Astrocyte (in vitro differentiated cells and primary cell): ENCODE measurements at regions not wholly inside any gene's neighbourhood (a gene's known extent, or its start where the extent isn't known, plus 50 kb on each side); places are given as distances from the start of the nearest gene placed in this dataset.

Experiments
- EZH2 ChIP-seq: IDR thresholded peaks from 2 replicates; pipeline ENCODE4 v1.6.1; 2012; ENCODE audit warnings: mild to moderate bottlenecking, low read length, inconsistent platforms; ENCODE audit not compliant: insufficient read depth
- TF ChIP-seq, protein P1 (sequence below): IDR thresholded peaks from 2 replicates; pipeline ENCODE4 v1.5.1; 2011; ENCODE audit warnings: low read depth, mild to moderate bottlenecking, inconsistent platforms, low read length, moderate library complexity; ENCODE audit not compliant: insufficient read depth

DNA sequence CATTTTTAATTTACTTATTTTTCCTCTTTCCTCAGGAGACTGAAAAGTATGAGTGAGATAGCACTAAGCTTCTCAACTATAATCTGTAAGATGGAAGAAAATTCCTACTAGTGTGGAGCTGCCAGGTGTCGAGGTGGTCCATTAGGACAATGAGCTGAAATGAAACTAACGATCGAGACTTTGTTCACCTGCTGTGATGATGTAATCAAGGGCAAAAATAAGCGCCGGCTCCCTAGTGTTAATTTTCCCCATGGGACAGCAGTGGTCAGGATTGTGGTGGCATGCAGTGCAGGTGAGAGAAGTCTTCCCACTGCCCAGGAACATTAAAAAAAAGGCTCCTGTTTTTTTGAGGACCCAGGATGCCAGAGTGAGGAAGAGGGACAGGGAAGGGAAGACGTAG lies 859.1 kb upstream of the GCFC2 start:
- TF ChIP-seq, protein P1, sequence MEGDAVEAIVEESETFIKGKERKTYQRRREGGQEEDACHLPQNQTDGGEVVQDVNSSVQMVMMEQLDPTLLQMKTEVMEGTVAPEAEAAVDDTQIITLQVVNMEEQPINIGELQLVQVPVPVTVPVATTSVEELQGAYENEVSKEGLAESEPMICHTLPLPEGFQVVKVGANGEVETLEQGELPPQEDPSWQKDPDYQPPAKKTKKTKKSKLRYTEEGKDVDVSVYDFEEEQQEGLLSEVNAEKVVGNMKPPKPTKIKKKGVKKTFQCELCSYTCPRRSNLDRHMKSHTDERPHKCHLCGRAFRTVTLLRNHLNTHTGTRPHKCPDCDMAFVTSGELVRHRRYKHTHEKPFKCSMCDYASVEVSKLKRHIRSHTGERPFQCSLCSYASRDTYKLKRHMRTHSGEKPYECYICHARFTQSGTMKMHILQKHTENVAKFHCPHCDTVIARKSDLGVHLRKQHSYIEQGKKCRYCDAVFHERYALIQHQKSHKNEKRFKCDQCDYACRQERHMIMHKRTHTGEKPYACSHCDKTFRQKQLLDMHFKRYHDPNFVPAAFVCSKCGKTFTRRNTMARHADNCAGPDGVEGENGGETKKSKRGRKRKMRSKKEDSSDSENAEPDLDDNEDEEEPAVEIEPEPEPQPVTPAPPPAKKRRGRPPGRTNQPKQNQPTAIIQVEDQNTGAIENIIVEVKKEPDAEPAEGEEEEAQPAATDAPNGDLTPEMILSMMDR: no peak
- TF ChIP-seq EZH2: no peak
